Fibroblast of lung (primary cell): ENCODE measurements at regions not wholly inside any gene's neighbourhood (a gene's known extent, or its start where the extent isn't known, plus 50 kb on each side); places are given as distances from the start of the nearest gene placed in this dataset.

Experiments used
- DNase-seq, 2 donors: peaks; one replicate each; pipeline versions ENCODE4 v3.0.0 to v3.0.0-alpha.2; 2010; ENCODE audit warnings: low read depth in 2 of 2
- H2AFZ ChIP-seq: 2 replicates; pipeline ENCODE4 v1.5.1; 2012; ENCODE audit warnings: low read length, control low read depth, inconsistent platforms
- H3K27ac ChIP-seq: 2 replicates; pipeline ENCODE4 v1.5.1; 2011; ENCODE audit warnings: low read length, control low read depth; ENCODE audit not compliant: insufficient read depth
- H3K27me3 ChIP-seq: 2 replicates; pipeline ENCODE4 v1.5.1; 2011; ENCODE audit warnings: mild to moderate bottlenecking, low read length; ENCODE audit not compliant: control insufficient read depth, insufficient read depth
- H3K36me3 ChIP-seq: 2 replicates; pipeline ENCODE4 v1.5.1; 2011; ENCODE audit warnings: low read length; ENCODE audit not compliant: control insufficient read depth, insufficient read depth
- H3K4me1 ChIP-seq: 2 replicates; pipeline ENCODE4 v1.5.1; 2011; ENCODE audit warnings: low read length; ENCODE audit not compliant: control insufficient read depth, insufficient read depth; ENCODE audit errors: extremely low read depth
- H3K4me2 ChIP-seq: 2 replicates; pipeline ENCODE4 v1.5.1; 2011; ENCODE audit warnings: low read length, control low read depth; ENCODE audit not compliant: insufficient read depth; ENCODE audit errors: extremely low read depth
- H3K4me3 ChIP-seq, 4 experiments: fragments of 200-600 bp in 1 of 4; sonication (generic) in 1 of 4; replicated peaks in 1 of 4; 2 replicates each; pipeline ENCODE4 v1.5.1; 2011 to 2016; ENCODE audit warnings: low read length in 4 of 4, low read depth in 3 of 4, mild to moderate bottlenecking in 3 of 4, control low read depth in 2 of 4, inconsistent platforms in 1 of 4, mixed read lengths in 1 of 4; ENCODE audit not compliant: insufficient read depth in 1 of 4; ENCODE audit errors: control extremely low read depth in 1 of 4
- H3K79me2 ChIP-seq: 2 replicates; pipeline ENCODE4 v1.5.1; 2012; ENCODE audit warnings: mild to moderate bottlenecking, low read length, inconsistent platforms; ENCODE audit not compliant: control insufficient read depth, insufficient read depth
- H3K9ac ChIP-seq: 2 replicates; pipeline ENCODE4 v1.5.1; 2011; ENCODE audit warnings: mild to moderate bottlenecking, low read length, control low read depth; ENCODE audit not compliant: insufficient read depth
- H3K9me3 ChIP-seq: 2 replicates; pipeline ENCODE4 v1.5.1; 2012; ENCODE audit warnings: low read depth, low read length; ENCODE audit not compliant: control insufficient read depth, insufficient read depth
- H4K20me1 ChIP-seq: 2 replicates; pipeline ENCODE4 v1.5.1; 2011; ENCODE audit warnings: low read length; ENCODE audit not compliant: control insufficient read depth, insufficient read depth; ENCODE audit errors: extremely low read depth
- EZH2 ChIP-seq: IDR thresholded peaks from 2 replicates; pipeline ENCODE4 v1.5.1; 2012; ENCODE audit warnings: low read length, control low read depth, mild to moderate bottlenecking; ENCODE audit errors: missing control alignments
- TF ChIP-seq, protein P1 (sequence below), 2 donors: IDR thresholded peaks in 1 of 2; conservative IDR thresholded peaks in 1 of 2; 1 replicate in 1 of 2; 2 replicates in 1 of 2; pipeline ENCODE4 v1.5.1; 2011 to 2012; ENCODE audit warnings: low read length in 2 of 2, control low read depth in 1 of 2, inconsistent platforms in 1 of 2, low read depth in 1 of 2, mild to moderate bottlenecking in 1 of 2

- no peak overlapping the region for H3K4me3 ChIP-seq
- no peaks in the 10 kb centered on the region for H4K20me1 ChIP-seq
- no peak overlapping the region for H3K9ac ChIP-seq
- no peak overlapping the region for H3K4me2 ChIP-seq
- H3K27ac ChIP-seq: no peak overlapping the region
- no peaks in the 10 kb centered on the region for H3K27me3 ChIP-seq
- no peak for TF ChIP-seq EZH2
- TF ChIP-seq, protein P1, sequence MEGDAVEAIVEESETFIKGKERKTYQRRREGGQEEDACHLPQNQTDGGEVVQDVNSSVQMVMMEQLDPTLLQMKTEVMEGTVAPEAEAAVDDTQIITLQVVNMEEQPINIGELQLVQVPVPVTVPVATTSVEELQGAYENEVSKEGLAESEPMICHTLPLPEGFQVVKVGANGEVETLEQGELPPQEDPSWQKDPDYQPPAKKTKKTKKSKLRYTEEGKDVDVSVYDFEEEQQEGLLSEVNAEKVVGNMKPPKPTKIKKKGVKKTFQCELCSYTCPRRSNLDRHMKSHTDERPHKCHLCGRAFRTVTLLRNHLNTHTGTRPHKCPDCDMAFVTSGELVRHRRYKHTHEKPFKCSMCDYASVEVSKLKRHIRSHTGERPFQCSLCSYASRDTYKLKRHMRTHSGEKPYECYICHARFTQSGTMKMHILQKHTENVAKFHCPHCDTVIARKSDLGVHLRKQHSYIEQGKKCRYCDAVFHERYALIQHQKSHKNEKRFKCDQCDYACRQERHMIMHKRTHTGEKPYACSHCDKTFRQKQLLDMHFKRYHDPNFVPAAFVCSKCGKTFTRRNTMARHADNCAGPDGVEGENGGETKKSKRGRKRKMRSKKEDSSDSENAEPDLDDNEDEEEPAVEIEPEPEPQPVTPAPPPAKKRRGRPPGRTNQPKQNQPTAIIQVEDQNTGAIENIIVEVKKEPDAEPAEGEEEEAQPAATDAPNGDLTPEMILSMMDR (conservative IDR thresholded peaks at IDR 0.05 in 1 of 2, IDR thresholded peaks at IDR 0.05 in 1 of 2; ENCODE audit: low read depth in 1 of 2, low read length in 2 of 2): no peak
- no peak overlapping the region for H2AFZ ChIP-seq
- H3K79me2 ChIP-seq: no peaks in the 10 kb centered on the region
- no peaks in the 10 kb centered on the region for H3K36me3 ChIP-seq
- DNase-seq: no peak
- no peaks in the 10 kb centered on the region for H3K4me1 ChIP-seq
- H3K9me3 ChIP-seq: no peaks in the 10 kb centered on the region
Observed at GRCh38 chr3:1026395-1026794, 66.4 kb upstream of the CNTN6 start.

- H3K9me3 ChIP-seq: no peaks in the 10 kb centered on the region
- H3K4me3 ChIP-seq: no peak overlapping the region
- no peak overlapping the region for H2AFZ ChIP-seq
- no peaks in the 10 kb centered on the region for H4K20me1 ChIP-seq
- H3K36me3 ChIP-seq: no peaks in the 10 kb centered on the region
- H3K4me2 ChIP-seq: no peak overlapping the region
- no peaks in the 10 kb centered on the region for H3K4me1 ChIP-seq
- H3K27me3 ChIP-seq: no peaks in the 10 kb centered on the region
- no peak for DNase-seq
- H3K9ac ChIP-seq: no peak overlapping the region
- H3K79me2 ChIP-seq: no peaks in the 10 kb centered on the region
- no peak overlapping the region for H3K27ac ChIP-seq
- no peak for TF ChIP-seq EZH2
- TF ChIP-seq, protein P1 (conservative IDR thresholded peaks at IDR 0.05 in 1 of 2, IDR thresholded peaks at IDR 0.05 in 1 of 2; ENCODE audit: low read depth in 1 of 2, low read length in 2 of 2): no peak
Observed at GRCh38 chr3:1036207-1036826, 56.5 kb upstream of the CNTN6 start.

DNA sequence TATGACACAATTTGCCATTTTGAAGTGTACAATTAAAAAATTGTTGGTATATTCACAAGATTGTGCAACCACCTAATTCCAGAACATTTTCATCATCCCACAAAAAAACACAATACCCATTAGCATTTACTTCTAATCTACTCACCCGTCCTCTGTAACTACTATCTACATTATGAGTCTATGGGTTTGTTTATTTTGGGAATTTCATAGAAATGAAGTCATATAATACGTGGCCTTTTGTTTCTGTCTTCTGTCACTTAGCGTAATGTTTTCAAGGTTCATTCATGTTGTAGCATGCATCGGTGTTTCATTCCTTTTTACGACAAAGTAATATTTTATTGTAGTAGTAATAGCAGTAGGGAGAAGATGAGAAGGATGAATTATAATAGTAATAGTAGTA is 55.2 kb upstream of the CNTN6 start:
- Histone ChIP-seq H3K4me3 (no peak overlapping the region), H3K27ac (no peak overlapping the region), H3K4me2 (no peak overlapping the region), H3K9ac (no peak overlapping the region), H3K4me1 (no peaks in the 10 kb centered on the region), H2AFZ (no peak overlapping the region), H3K36me3 (no peaks in the 10 kb centered on the region), H3K27me3 (no peaks in the 10 kb centered on the region), H3K9me3 (no peaks in the 10 kb centered on the region), H4K20me1 (no peaks in the 10 kb centered on the region), H3K79me2 (no peaks in the 10 kb centered on the region)
- peak; percentile 1 to 15 for DNase-seq
- TF ChIP-seq, protein P1 (conservative IDR thresholded peaks at IDR 0.05 in 1 of 2, IDR thresholded peaks at IDR 0.05 in 1 of 2; ENCODE audit: low read depth in 1 of 2, low read length in 2 of 2): no peak
- no peak for TF ChIP-seq EZH2
